GM19043 (cell line): ENCODE measurements at regions not wholly inside any gene's neighbourhood (a gene's known extent, or its start where the extent isn't known, plus 50 kb on each side); places are given as distances from the start of the nearest gene placed in this dataset.
"Not testable (repeated sequence)": the region's sequence is repeated elsewhere in the genome, so short reads cannot be mapped to it uniquely, and the experiment has no call there.

Experiments used
- ATAC-seq: cut with Tn5 transposase; IDR thresholded peaks from one replicate; pipeline ENCODE4 v1.9.1; 2021; ENCODE audit warnings: low read depth; ENCODE audit not compliant: unreplicated experiment

- no peak for ATAC-seq
Observed at GRCh38 chr2:18055290-18055689, 176.8 kb downstream of the KCNS3 start.

- ATAC-seq, result no peak
Observed at GRCh38 chr2:18050001-18050400, 171.5 kb downstream of the KCNS3 start.

- no peak for ATAC-seq
Observed at GRCh38 chr2:18049325-18049724, 170.9 kb downstream of the KCNS3 start.

- no peak for ATAC-seq
Observed at GRCh38 chr2:18047896-18048657, 169.6 kb downstream of the KCNS3 start.

- ATAC-seq, result no peak
Observed at GRCh38 chr2:18047213-18047611, 168.7 kb downstream of the KCNS3 start.

GRCh38 chr2:18046558-18047212 lies 168.2 kb downstream of the KCNS3 start:
- ATAC-seq, result no peak

- ATAC-seq, result no peak
Observed at GRCh38 chr2:18046017-18046416, 167.6 kb downstream of the KCNS3 start.

GRCh38 chr2:18045230-18045629 lies 166.8 kb downstream of the KCNS3 start:
- ATAC-seq, result no peak

- ATAC-seq, result not testable (repeated sequence)
Observed at GRCh38 chr2:18017381-18017780, 138.9 kb downstream of the KCNS3 start.

- ATAC-seq, result no peak
Observed at GRCh38 chr2:18009891-18010290, 131.4 kb downstream of the KCNS3 start.

- ATAC-seq, result no peak
Observed at GRCh38 chr2:18005411-18005810, 126.9 kb downstream of the KCNS3 start.

GRCh38 chr2:18001671-18002070 lies 123.2 kb downstream of the KCNS3 start:
- ATAC-seq, result no peak

GRCh38 chr2:17996978-17997377 lies 118.5 kb downstream of the KCNS3 start:
- no peak for ATAC-seq

GRCh38 chr2:17995593-17995992 lies 117.1 kb downstream of the KCNS3 start:
- ATAC-seq, result no peak
